Activated CD4-positive, alpha-beta memory T cell treated with anti-CD3 and anti-CD28 coated beads, Interleukin-2, amount 10 ng/mL, durations not matched to agents 7 days and 5 days (primary cell): ENCODE measurements at regions not wholly inside any gene's neighbourhood (a gene's known extent, or its start where the extent isn't known, plus 50 kb on each side); places are given as distances from the start of the nearest gene placed in this dataset.

Source experiments
- CTCF ChIA-PET: fragments of 350-600 bp; sonication (Branson Sonifier 250); formaldehyde crosslinking; loops from one replicate; lab custom pipeline; 2021; ENCODE audit warnings: antibody characterized with exemption, inconsistent platforms; lab: Charles Lee
- POLR2A ChIA-PET: fragments of 350-600 bp; sonication (Branson Sonifier 250); formaldehyde crosslinking; loops from one replicate; lab custom pipeline; 2021; ENCODE audit warnings: antibody characterized with exemption; lab: Charles Lee
- DNase-seq: peaks from one replicate; pipeline ENCODE4 v3.0.0-alpha.2; 2020
- H3K27ac Mint-ChIP-seq: one replicate; pipeline ENCODE4 v1.8.0; 2021; ENCODE audit warnings: mild to moderate bottlenecking, mixed read lengths
- H3K27me3 Mint-ChIP-seq: one replicate; pipeline ENCODE4 v1.8.0; 2021; ENCODE audit warnings: mixed read lengths
- H3K36me3 Mint-ChIP-seq: one replicate; pipeline ENCODE4 v1.8.0; 2021; ENCODE audit warnings: low read depth, mixed read lengths
- H3K4me1 Mint-ChIP-seq: one replicate; pipeline ENCODE4 v1.8.0; 2021; ENCODE audit warnings: mixed read lengths
- H3K4me3 Mint-ChIP-seq: one replicate; pipeline ENCODE4 v1.8.0; 2021; ENCODE audit warnings: mild to moderate bottlenecking, mixed read lengths
- H3K9me3 Mint-ChIP-seq: one replicate; pipeline ENCODE4 v1.8.0; 2021; ENCODE audit warnings: mixed read lengths

DNA sequence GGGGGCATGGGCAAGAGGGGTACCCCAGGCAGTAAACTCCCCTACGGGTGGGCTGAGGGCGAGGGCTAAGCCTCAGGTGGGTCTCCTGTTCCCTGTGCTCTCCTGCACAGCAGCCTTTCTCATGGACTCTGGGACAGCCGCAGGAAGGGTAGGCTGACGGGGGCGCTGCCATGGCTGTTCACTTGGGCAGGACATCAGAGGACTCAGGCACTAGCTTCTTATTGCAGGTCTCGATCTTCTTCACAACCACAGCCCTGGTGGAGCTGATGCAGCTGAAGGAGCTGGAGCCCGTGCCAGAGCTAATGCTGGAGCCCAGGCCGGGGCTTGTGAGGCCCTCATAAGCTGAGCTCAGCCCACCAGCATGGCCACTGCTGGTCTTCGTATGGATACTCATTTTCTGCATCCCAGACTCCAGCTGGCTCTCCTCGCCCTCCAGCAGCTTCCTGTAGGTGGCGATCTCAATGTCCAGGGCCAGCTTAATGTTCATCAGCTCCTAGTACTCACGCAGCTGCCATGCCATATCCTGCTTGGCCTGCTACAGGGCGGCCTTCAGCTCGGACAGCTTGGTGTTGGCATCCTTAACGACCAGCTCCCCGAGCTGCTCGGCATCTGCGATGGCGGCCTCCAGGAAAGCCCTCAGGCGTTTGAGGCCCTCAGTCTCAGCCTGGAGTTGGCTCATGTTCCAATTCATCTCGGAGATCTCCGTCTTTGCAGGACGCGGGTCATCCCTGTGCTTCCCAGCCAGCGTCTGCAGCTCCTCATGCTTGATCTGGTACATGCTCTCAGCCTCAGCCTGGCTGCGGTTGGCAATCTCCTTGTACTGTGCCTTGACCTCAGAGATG is 359.8 kb upstream of the SETBP1 start:
- ChIA-PET POLR2A (no interaction called here), CTCF (no interaction called here)
- no peaks in the 10 kb centered on the region for H3K4me1 Mint-ChIP-seq
- peaks cover 5% of the 10 kb centered on the region for H3K9me3 Mint-ChIP-seq
- H3K4me3 Mint-ChIP-seq: no peak overlapping the region
- no peaks in the 10 kb centered on the region for H3K27me3 Mint-ChIP-seq
- H3K27ac Mint-ChIP-seq: no peak overlapping the region
- DNase-seq: no peak
- H3K36me3 Mint-ChIP-seq: no peaks in the 10 kb centered on the region

GRCh38 chr18:44321868-44322590 is 358.7 kb upstream of the SETBP1 start:
- H3K4me3 Mint-ChIP-seq: no peak overlapping the region
- no peak overlapping the region for H3K27ac Mint-ChIP-seq
- CTCF ChIA-PET: no interaction called here
- no peaks in the 10 kb centered on the region for H3K27me3 Mint-ChIP-seq
- no peaks in the 10 kb centered on the region for H3K4me1 Mint-ChIP-seq
- POLR2A ChIA-PET: no interaction called here
- H3K9me3 Mint-ChIP-seq: peaks cover 5% of the 10 kb centered on the region
- no peak for DNase-seq
- no peaks in the 10 kb centered on the region for H3K36me3 Mint-ChIP-seq

- H3K4me1 Mint-ChIP-seq: no peaks in the 10 kb centered on the region
- no peaks in the 10 kb centered on the region for H3K27me3 Mint-ChIP-seq
- peaks cover 8% of the 10 kb centered on the region for H3K9me3 Mint-ChIP-seq
- no peak for DNase-seq
- POLR2A ChIA-PET: no interaction called here
- no peak overlapping the region for H3K4me3 Mint-ChIP-seq
- H3K27ac Mint-ChIP-seq: no peak overlapping the region
- no peaks in the 10 kb centered on the region for H3K36me3 Mint-ChIP-seq
- CTCF ChIA-PET: no interaction called here
Measured at GRCh38 chr18:44323125-44323524, 357.6 kb upstream of the SETBP1 start.

GRCh38 chr18:44324361-44324760 is 356.3 kb upstream of the SETBP1 start:
- H3K36me3 Mint-ChIP-seq: no peaks in the 10 kb centered on the region
- no peak for DNase-seq
- CTCF ChIA-PET: no interaction called here
- no peak overlapping the region for H3K27ac Mint-ChIP-seq
- no peaks in the 10 kb centered on the region for H3K27me3 Mint-ChIP-seq
- H3K4me3 Mint-ChIP-seq: no peak overlapping the region
- no peaks in the 10 kb centered on the region for H3K4me1 Mint-ChIP-seq
- H3K9me3 Mint-ChIP-seq: peaks cover 8% of the 10 kb centered on the region
- POLR2A ChIA-PET: no interaction called here

GRCh38 chr18:44325903-44326635 is 354.6 kb upstream of the SETBP1 start:
- no peak overlapping the region for H3K27ac Mint-ChIP-seq
- CTCF ChIA-PET: no interaction called here
- no peaks in the 10 kb centered on the region for H3K36me3 Mint-ChIP-seq
- H3K4me1 Mint-ChIP-seq: no peaks in the 10 kb centered on the region
- H3K27me3 Mint-ChIP-seq: no peaks in the 10 kb centered on the region
- POLR2A ChIA-PET: no interaction called here
- H3K4me3 Mint-ChIP-seq: no peak overlapping the region
- H3K9me3 Mint-ChIP-seq: peaks cover 9% of the 10 kb centered on the region
- no peak for DNase-seq

DNA sequence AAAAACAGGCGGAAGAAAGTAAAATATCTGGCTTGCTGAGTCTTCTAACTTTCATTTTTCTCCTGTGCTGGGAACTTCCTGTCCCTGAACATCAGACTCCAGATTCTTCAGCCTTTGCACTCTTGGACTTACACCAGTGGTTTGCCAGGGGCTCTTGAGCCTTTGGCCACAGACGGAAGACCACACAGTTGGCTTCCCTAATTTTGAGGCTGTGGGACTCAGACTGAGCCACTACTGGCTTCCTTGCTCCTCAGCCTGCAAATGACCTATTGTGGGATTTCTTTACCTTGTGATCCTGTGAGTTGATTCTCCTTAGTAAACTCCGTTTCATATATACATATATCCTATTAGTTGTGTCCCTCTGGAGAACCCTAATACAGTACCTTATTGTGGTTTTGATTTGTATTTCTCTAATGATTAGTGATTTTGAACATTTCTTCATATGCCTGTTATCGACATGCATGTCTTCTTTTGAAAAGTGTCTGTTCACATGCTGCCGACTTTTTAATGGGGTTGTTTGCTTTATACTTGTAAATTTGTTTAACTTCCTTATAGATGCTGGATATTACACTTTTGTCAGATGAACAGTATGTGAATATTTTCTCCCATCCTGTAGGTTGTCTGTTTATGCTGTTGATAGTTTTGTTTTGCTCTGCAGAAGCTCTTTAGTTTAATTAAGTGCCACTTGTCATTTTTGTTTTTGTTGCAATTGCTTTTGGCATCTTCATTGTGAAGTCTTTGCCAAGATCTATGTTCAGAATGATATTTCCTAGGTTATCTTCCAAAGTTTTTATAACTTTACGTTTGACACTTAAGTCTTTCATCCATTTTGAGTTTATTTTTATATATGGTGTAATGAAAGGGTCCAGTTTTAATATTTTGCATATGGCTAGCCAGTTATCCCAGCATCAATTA is 348.8 kb upstream of the SETBP1 start:
- peaks cover 13% of the 10 kb centered on the region for H3K9me3 Mint-ChIP-seq
- CTCF ChIA-PET: no interaction called here
- no peaks in the 10 kb centered on the region for H3K4me1 Mint-ChIP-seq
- no peak overlapping the region for H3K27ac Mint-ChIP-seq
- H3K27me3 Mint-ChIP-seq: no peaks in the 10 kb centered on the region
- POLR2A ChIA-PET: no interaction called here
- no peak for DNase-seq
- H3K4me3 Mint-ChIP-seq: no peak overlapping the region
- H3K36me3 Mint-ChIP-seq: no peaks in the 10 kb centered on the region

DNA sequence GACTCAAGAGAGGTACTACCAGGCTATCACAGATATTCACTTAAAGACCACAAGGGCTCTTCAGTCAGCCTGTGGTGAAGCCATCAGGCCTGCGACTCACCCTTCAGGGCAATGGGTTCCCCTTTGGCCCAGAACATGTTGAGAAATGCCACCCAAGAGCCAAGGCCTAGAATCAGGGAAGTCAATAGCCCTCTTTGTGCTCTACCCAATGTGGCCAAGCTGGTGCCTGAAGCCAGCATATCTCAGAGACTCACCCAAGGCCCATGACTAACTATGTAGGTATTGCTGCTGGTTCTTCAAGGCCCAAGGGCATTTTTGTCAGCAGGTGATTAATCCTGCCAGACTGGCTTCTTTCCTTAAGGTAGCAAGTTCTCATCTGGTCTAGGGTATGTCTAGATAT is 338.9 kb upstream of the SETBP1 start:
- Mint-ChIP-seq H3K4me3 (no peak overlapping the region), H3K9me3 (peaks cover 4% of the 10 kb centered on the region), H3K27me3 (no peaks in the 10 kb centered on the region), H3K36me3 (no peaks in the 10 kb centered on the region), H3K27ac (no peak overlapping the region), H3K4me1 (no peaks in the 10 kb centered on the region)
- CTCF ChIA-PET: interaction anchor here (0.6 kb wide), 1 partner anchor 1043 kb away, joined by 3 read pairs; no protein-coding TSS in a partner anchor
- POLR2A ChIA-PET: no interaction called here
- DNase-seq: no peak

GRCh38 chr18:44342162-44342561 is 338.5 kb upstream of the SETBP1 start:
- ChIA-PET CTCF (no interaction called here), POLR2A (no interaction called here)
- Mint-ChIP-seq H3K36me3 (no peaks in the 10 kb centered on the region), H3K27me3 (no peaks in the 10 kb centered on the region), H3K9me3 (peaks cover 4% of the 10 kb centered on the region), H3K27ac (no peak overlapping the region), H3K4me1 (no peaks in the 10 kb centered on the region), H3K4me3 (no peak overlapping the region)
- DNase-seq: no peak

- no peaks in the 10 kb centered on the region for H3K4me1 Mint-ChIP-seq
Measured at GRCh38 chr18:44342946-44343345, 337.7 kb upstream of the SETBP1 start.

GRCh38 chr18:44343570-44343969 is 337.1 kb upstream of the SETBP1 start:
- Mint-ChIP-seq H3K27me3 (no peaks in the 10 kb centered on the region), H3K36me3 (no peaks in the 10 kb centered on the region), H3K4me1 (no peaks in the 10 kb centered on the region), H3K4me3 (no peak overlapping the region), H3K27ac (no peak overlapping the region), H3K9me3 (peaks cover 2% of the 10 kb centered on the region)
- ChIA-PET POLR2A (no interaction called here), CTCF (no interaction called here)
- no peak for DNase-seq

More at GRCh38 chr18:44342946-44343345, 337.7 kb upstream of the SETBP1 start:
- Mint-ChIP-seq H3K4me3 (no peak overlapping the region), H3K9me3 (peaks cover 4% of the 10 kb centered on the region), H3K36me3 (no peaks in the 10 kb centered on the region), H3K27ac (no peak overlapping the region), H3K27me3 (no peaks in the 10 kb centered on the region)
- no peak for DNase-seq
- ChIA-PET POLR2A (no interaction called here), CTCF (no interaction called here)

DNA sequence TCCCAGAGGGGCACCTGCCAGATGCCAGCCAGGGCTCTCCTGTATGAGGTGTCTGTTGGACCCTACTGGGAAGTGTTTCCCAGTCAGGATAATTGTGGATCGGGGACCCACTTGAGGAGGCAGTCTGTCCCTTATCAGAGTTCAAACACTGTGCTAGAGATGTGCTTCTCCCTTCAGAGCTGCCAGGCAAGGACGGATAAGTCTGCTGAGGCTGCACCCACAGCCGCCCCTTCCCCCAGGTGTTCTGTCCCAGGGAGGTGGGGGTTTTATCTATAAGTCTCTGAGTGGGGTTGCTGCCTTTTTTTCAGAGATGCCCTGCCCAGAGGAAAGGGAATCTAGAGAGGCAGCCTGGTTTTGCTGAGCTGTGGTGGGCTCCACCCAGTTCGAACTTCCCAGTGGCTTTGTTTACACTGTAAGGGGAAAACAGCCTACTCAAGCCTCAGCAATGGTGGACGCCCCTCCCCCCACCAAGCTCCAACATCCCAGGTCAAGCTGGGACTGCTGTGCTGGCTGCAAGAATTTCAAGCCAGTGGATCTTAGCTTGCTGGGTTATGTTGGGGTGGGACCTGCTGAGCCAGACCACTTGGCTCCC is 324.0 kb upstream of the SETBP1 start:
- H3K4me1 Mint-ChIP-seq: no peaks in the 10 kb centered on the region
- DNase-seq: no peak
- H3K27me3 Mint-ChIP-seq: no peaks in the 10 kb centered on the region
- H3K36me3 Mint-ChIP-seq: no peaks in the 10 kb centered on the region
- CTCF ChIA-PET: interaction anchor here (0.6 kb wide), 1 partner anchor 319 kb away, joined by 3 read pairs; no protein-coding TSS in a partner anchor
- POLR2A ChIA-PET: no interaction called here
- H3K4me3 Mint-ChIP-seq: no peak overlapping the region
- peaks cover 6% of the 10 kb centered on the region for H3K9me3 Mint-ChIP-seq
- no peak overlapping the region for H3K27ac Mint-ChIP-seq

- Mint-ChIP-seq H3K4me1 (no peaks in the 10 kb centered on the region), H3K27me3 (no peaks in the 10 kb centered on the region), H3K27ac (no peak overlapping the region), H3K4me3 (no peak overlapping the region), H3K36me3 (no peaks in the 10 kb centered on the region), H3K9me3 (peaks cover 6% of the 10 kb centered on the region)
- CTCF ChIA-PET: no interaction called here
- POLR2A ChIA-PET: no interaction called here
- no peak for DNase-seq
Measured at GRCh38 chr18:44358402-44358801, 322.3 kb upstream of the SETBP1 start.
